IMR-90 (cell line): ENCODE measurements at regions not wholly inside any gene's neighbourhood (a gene's known extent, or its start where the extent isn't known, plus 50 kb on each side); places are given as distances from the start of the nearest gene placed in this dataset.

Experiments used
- BHLHE40 ChIP-seq: fragments of 150-350 bp; IDR thresholded peaks from 2 replicates; pipeline ENCODE4 v1.6.1; 2016; ENCODE audit warnings: mild to moderate bottlenecking, low read depth, low read length
- CEBPB ChIP-seq: IDR thresholded peaks from 2 replicates; pipeline ENCODE4 v1.6.1; 2012; ENCODE audit warnings: low read depth, low read length, improper control_type of control experiment
- CHD1 ChIP-seq: IDR thresholded peaks from 2 replicates; pipeline ENCODE4 v1.6.1; 2012; ENCODE audit warnings: low read depth, low read length, improper control_type of control experiment
- FOS ChIP-seq: fragments of 150-350 bp; IDR thresholded peaks from 2 replicates; pipeline ENCODE4 v1.6.1; 2016; ENCODE audit warnings: low read depth, low read length
- MAFK ChIP-seq: IDR thresholded peaks from 2 replicates; pipeline ENCODE4 v1.6.1; 2012; ENCODE audit warnings: low read depth, low read length, improper control_type of control experiment
- MXI1 ChIP-seq: IDR thresholded peaks from 2 replicates; pipeline ENCODE4 v1.6.1; 2012; ENCODE audit warnings: low read depth, mild to moderate bottlenecking, low read length, moderate library complexity, borderline replicate concordance
- NFE2L2 ChIP-seq: fragments of 150-350 bp; IDR thresholded peaks from 2 replicates; pipeline ENCODE4 v1.6.1; 2016; ENCODE audit warnings: low read depth, mild to moderate bottlenecking, low read length
- POLR2A ChIP-seq: IDR thresholded peaks from 2 replicates; pipeline ENCODE4 v1.6.1; 2012; ENCODE audit warnings: mild to moderate bottlenecking, low read depth, low read length
- RAD21 ChIP-seq: IDR thresholded peaks from 2 replicates; pipeline ENCODE4 v1.6.1; 2012; ENCODE audit warnings: low read length, improper control_type of control experiment
- RCOR1 ChIP-seq: IDR thresholded peaks from 2 replicates; pipeline ENCODE4 v1.6.1; 2012; ENCODE audit warnings: mild to moderate bottlenecking, low read length, improper control_type of control experiment; ENCODE audit not compliant: insufficient replicate concordance
- SMC3 ChIP-seq: fragments of 150-350 bp; IDR thresholded peaks from 2 replicates; pipeline ENCODE4 v1.6.1; 2016; ENCODE audit warnings: low read depth, mild to moderate bottlenecking, antibody characterized with exemption, low read length, moderate library complexity
- TF ChIP-seq, protein P1 (sequence below): conservative IDR thresholded peaks from 2 replicates; pipeline ENCODE4 v1.5.1; 2012; ENCODE audit warnings: mild to moderate bottlenecking, low read depth, low read length, improper control_type of control experiment

DNA sequence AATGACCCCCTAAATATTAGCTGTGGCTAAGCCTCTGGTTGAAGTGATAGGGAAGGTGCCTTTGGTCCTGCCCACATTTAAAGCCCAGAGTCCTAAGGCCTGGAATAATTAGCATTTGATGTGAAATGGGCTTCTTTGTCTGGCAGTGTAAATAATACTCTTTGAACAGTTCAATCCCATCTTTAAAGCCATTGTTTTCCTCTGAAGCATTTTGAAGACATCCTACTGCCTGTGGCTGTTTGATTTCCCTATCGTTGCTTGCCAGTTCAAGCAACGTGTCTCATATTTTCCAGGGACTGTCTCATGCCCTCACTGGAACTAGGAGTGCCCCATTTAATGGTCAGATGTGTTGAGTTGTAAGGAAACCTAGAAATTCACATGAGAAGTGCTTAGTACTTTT, 89.3 kb upstream of the BTN3A2 start:
- TF ChIP-seq, protein P1, sequence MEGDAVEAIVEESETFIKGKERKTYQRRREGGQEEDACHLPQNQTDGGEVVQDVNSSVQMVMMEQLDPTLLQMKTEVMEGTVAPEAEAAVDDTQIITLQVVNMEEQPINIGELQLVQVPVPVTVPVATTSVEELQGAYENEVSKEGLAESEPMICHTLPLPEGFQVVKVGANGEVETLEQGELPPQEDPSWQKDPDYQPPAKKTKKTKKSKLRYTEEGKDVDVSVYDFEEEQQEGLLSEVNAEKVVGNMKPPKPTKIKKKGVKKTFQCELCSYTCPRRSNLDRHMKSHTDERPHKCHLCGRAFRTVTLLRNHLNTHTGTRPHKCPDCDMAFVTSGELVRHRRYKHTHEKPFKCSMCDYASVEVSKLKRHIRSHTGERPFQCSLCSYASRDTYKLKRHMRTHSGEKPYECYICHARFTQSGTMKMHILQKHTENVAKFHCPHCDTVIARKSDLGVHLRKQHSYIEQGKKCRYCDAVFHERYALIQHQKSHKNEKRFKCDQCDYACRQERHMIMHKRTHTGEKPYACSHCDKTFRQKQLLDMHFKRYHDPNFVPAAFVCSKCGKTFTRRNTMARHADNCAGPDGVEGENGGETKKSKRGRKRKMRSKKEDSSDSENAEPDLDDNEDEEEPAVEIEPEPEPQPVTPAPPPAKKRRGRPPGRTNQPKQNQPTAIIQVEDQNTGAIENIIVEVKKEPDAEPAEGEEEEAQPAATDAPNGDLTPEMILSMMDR = no peak
- TF ChIP-seq BHLHE40 = no peak
- TF ChIP-seq POLR2A = no peak
- TF ChIP-seq NFE2L2 = no peak
- TF ChIP-seq RCOR1 = no peak
- no peak for TF ChIP-seq MXI1
- TF ChIP-seq MAFK = no peak
- no peak for TF ChIP-seq RAD21
- no peak for TF ChIP-seq CHD1
- TF ChIP-seq CEBPB = no peak
- TF ChIP-seq FOS = no peak
- TF ChIP-seq SMC3 = no peak
